IMR-90 (cell line): ENCODE measurements at regions not wholly inside any gene's neighbourhood (a gene's known extent, or its start where the extent isn't known, plus 50 kb on each side); places are given as distances from the start of the nearest gene placed in this dataset.

Experiments
- ATAC-seq: fragments of 200-7000 bp; cut with Tn5 transposase; 2 replicates; pipeline ENCODE4 v1.9.1; 2020; ENCODE audit warnings: low read depth, mild to moderate bottlenecking, moderate library complexity
- BruUV-seq: library from RNA; stranded (reverse); fragments of 400-500 nt; replicated peaks from 2 replicates; lab custom pipeline; 2021; lab: Mats Ljungman, UMichigan
- CTCF ChIA-PET: fragments of 300-600 bp; formaldehyde crosslinking; extraction: SDS; loops from one replicate; lab custom pipeline; 2021; ENCODE audit warnings: antibody characterized with exemption; lab: Yijun Ruan, JAX
- POLR2A ChIA-PET: fragments of 300-600 bp; sonication (Branson Sonifier 250); formaldehyde crosslinking; loops from one replicate; lab custom pipeline; 2022; ENCODE audit warnings: antibody characterized with exemption; ENCODE audit not compliant: unreplicated experiment; lab: Charles Lee
- DNase-seq: peaks from one replicate; pipeline ENCODE4 v3.0.0; 2013
- H2AFZ ChIP-seq: replicated peaks from 2 replicates; pipeline ENCODE3; 2013; ENCODE audit warnings: low read length, mild to moderate bottlenecking; ENCODE audit not compliant: poor library complexity
- H2AK5ac ChIP-seq: 2 replicates; pipeline ENCODE4 v1.6.1; 2013; ENCODE audit warnings: low read depth, low read length, inconsistent platforms
- H2AK9ac ChIP-seq: replicated peaks from 2 replicates; pipeline ENCODE3; 2013; ENCODE audit warnings: mild to moderate bottlenecking, low read depth, low read length, moderate library complexity; ENCODE audit not compliant: poor library complexity
- H2BK120ac ChIP-seq: 2 replicates; pipeline ENCODE4 v1.6.1; 2013; ENCODE audit warnings: low read depth, low read length, inconsistent platforms
- H2BK15ac ChIP-seq: 3 replicates; pipeline ENCODE4 v1.6.1; 2013; ENCODE audit warnings: low read depth, low read length, inconsistent platforms
- H2BK20ac ChIP-seq: 2 replicates; pipeline ENCODE4 v1.6.1; 2013; ENCODE audit warnings: low read depth, mild to moderate bottlenecking, inconsistent platforms, low read length, moderate library complexity
- H2BK5ac ChIP-seq: 2 replicates; pipeline ENCODE4 v1.6.1; 2013; ENCODE audit warnings: mild to moderate bottlenecking, low read depth, low read length, inconsistent platforms; ENCODE audit not compliant: poor library complexity, severe bottlenecking
- H3K14ac ChIP-seq: replicated peaks from 2 replicates; pipeline ENCODE4 v1.6.1; 2013; ENCODE audit warnings: low read depth, low read length, inconsistent platforms
- H3K18ac ChIP-seq: 2 replicates; pipeline ENCODE4 v1.6.1; 2013; ENCODE audit warnings: low read depth, low read length, control low read depth
- H3K23ac ChIP-seq: 2 replicates; pipeline ENCODE4 v1.6.1; 2013; ENCODE audit warnings: low read depth, low read length, inconsistent platforms
- H3K27ac ChIP-seq: 2 replicates; pipeline ENCODE4 v1.5.1; 2013; ENCODE audit warnings: mild to moderate bottlenecking, control low read depth, low read length; ENCODE audit not compliant: insufficient read depth
- H3K27me3 ChIP-seq: 2 replicates; pipeline ENCODE4 v1.6.1; 2013; ENCODE audit warnings: low read length; ENCODE audit not compliant: control insufficient read depth, insufficient read depth
- H3K36me3 ChIP-seq: 2 replicates; pipeline ENCODE4 v1.6.1; 2013; ENCODE audit warnings: low read length, mixed read lengths; ENCODE audit not compliant: control insufficient read depth, insufficient read depth
- H3K4ac ChIP-seq: 2 replicates; pipeline ENCODE4 v1.6.1; 2013; ENCODE audit warnings: low read depth, low read length, inconsistent platforms
- H3K4me1 ChIP-seq: 2 replicates; pipeline ENCODE4 v1.6.1; 2013; ENCODE audit warnings: low read length, mixed read lengths; ENCODE audit not compliant: control insufficient read depth, insufficient read depth
- H3K4me2 ChIP-seq: 2 replicates; pipeline ENCODE4 v1.6.1; 2013; ENCODE audit warnings: low read depth, mild to moderate bottlenecking, control low read depth, low read length, moderate library complexity
- H3K4me3 ChIP-seq: 2 replicates; pipeline ENCODE4 v1.5.1; 2013; ENCODE audit warnings: low read depth, mild to moderate bottlenecking, control low read depth, low read length, moderate library complexity; ENCODE audit not compliant: insufficient read depth
- H3K56ac ChIP-seq: 2 replicates; pipeline ENCODE4 v1.6.1; 2013; ENCODE audit warnings: low read length, inconsistent platforms; ENCODE audit not compliant: insufficient read depth; ENCODE audit errors: extremely low read depth
- H3K79me1 ChIP-seq, 2 experiments: 2 replicates each; pipeline ENCODE4 v1.6.1; 2013; ENCODE audit warnings: low read length in 2 of 2, inconsistent platforms in 1 of 2, low read depth in 1 of 2
- H3K9ac ChIP-seq: 2 replicates; pipeline ENCODE4 v1.6.1; 2013; ENCODE audit warnings: low read depth, low read length, control low read depth
- H3K9me1 ChIP-seq: 2 replicates; pipeline ENCODE4 v1.6.1; 2013; ENCODE audit warnings: low read length, inconsistent platforms; ENCODE audit not compliant: insufficient read depth
- H3K9me3 ChIP-seq: 2 replicates; pipeline ENCODE4 v1.6.1; 2013; ENCODE audit warnings: low read length; ENCODE audit not compliant: control insufficient read depth, insufficient read depth
- H4K20me1 ChIP-seq: 2 replicates; pipeline ENCODE4 v1.6.1; 2013; ENCODE audit warnings: low read length, inconsistent platforms; ENCODE audit not compliant: insufficient read depth
- H4K5ac ChIP-seq: 2 replicates; pipeline ENCODE4 v1.6.1; 2013; ENCODE audit warnings: mild to moderate bottlenecking, low read depth, low read length, control low read depth
- H4K8ac ChIP-seq, 2 experiments: 2 replicates each; pipeline ENCODE4 v1.6.1; 2013; ENCODE audit warnings: low read depth in 2 of 2, low read length in 2 of 2, control low read depth in 1 of 2, inconsistent platforms in 1 of 2
- H4K91ac ChIP-seq: 2 replicates; pipeline ENCODE4 v1.6.1; 2013; ENCODE audit warnings: low read depth, low read length, inconsistent platforms; ENCODE audit not compliant: insufficient read depth
- CHD1 ChIP-seq: IDR thresholded peaks from 2 replicates; pipeline ENCODE4 v1.6.1; 2012; ENCODE audit warnings: low read depth, low read length, improper control_type of control experiment
- MAFK ChIP-seq: IDR thresholded peaks from 2 replicates; pipeline ENCODE4 v1.6.1; 2012; ENCODE audit warnings: low read depth, low read length, improper control_type of control experiment
- NFE2L2 ChIP-seq: fragments of 150-350 bp; IDR thresholded peaks from 2 replicates; pipeline ENCODE4 v1.6.1; 2016; ENCODE audit warnings: low read depth, mild to moderate bottlenecking, low read length
- RFX5 ChIP-seq: IDR thresholded peaks from 2 replicates; pipeline ENCODE4 v1.8.0; 2012; ENCODE audit warnings: low read depth, mild to moderate bottlenecking, low read length, moderate library complexity
- WGBS, 2 experiments: methylation state at CpG; one replicate each; pipeline versions ENCODE4 v1.1.5 to v1.1.7; 2013; ENCODE audit warnings: missing lambda C conversion rate in 2 of 2; ENCODE audit not compliant: insufficient read length in 1 of 2; ENCODE audit errors: extremely low coverage in 2 of 2; 5-methylcytosine and 5-hydroxymethylcytosine counted together
- dilution Hi-C: fragments of 300-500 bp; cut with HindIII; formaldehyde crosslinking; loops from one replicate; pipeline ENCODE4 v1.14.3; 2018; ENCODE audit warnings: low sequenced_read_pairs; ENCODE audit not compliant: unreplicated experiment
- in situ Hi-C: fragments of 300-500 bp; cut with MboI; formaldehyde crosslinking; loops from 3 replicates; pipeline ENCODE4 v1.14.3; 2019; ENCODE audit warnings: low sequenced_read_pairs, inconsistent platforms, mixed read lengths
- intact Hi-C: fragments of 100-400 bp; cut with micrococcal nuclease; formaldehyde crosslinking; loops from 2 replicates; pipeline ENCODE4 v1.10.0; 2022

DNA sequence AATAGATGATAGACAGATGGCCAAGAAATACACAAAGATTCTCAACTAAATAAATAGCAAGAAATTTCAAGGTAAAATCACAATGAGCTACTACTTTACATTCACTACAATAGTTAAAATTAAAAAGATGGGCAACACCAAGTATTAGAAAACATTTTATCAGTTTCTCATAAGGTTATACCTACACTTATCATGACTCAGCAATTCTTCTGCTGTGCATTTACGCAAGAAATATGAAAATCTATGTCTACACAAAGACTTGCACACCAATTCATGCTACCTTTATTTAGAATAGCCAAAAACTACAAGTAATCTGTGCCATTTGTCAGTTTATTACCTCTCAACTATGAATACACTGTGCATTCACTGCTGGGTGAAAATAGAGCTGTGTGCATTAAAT is 937.4 kb upstream of the NRXN1 start:
- Histone ChIP-seq H3K9ac (no peak overlapping the region), H3K27ac (no peak overlapping the region), H2AK9ac (no peak overlapping the region), H3K56ac (no peak overlapping the region), H3K4me2 (no peak overlapping the region), H3K23ac (no peak overlapping the region), H3K27me3 (no peaks in the 10 kb centered on the region), H4K91ac (no peak overlapping the region), H4K8ac (no peak overlapping the region), H3K36me3 (no peaks in the 10 kb centered on the region), H3K9me1 (no peaks in the 10 kb centered on the region), H3K4me1 (no peaks in the 10 kb centered on the region), H3K79me1 (no peaks in the 10 kb centered on the region), H2BK15ac (no peak overlapping the region), H3K9me3 (no peaks in the 10 kb centered on the region), H2AFZ (no peak overlapping the region), H4K5ac (no peak overlapping the region), H3K4ac (no peak overlapping the region), H3K14ac (no peak overlapping the region), H4K20me1 (no peaks in the 10 kb centered on the region), H3K18ac (no peak overlapping the region), H3K4me3 (no peak overlapping the region), H2BK120ac (no peak overlapping the region), H2BK5ac (no peak overlapping the region), H2AK5ac (no peak overlapping the region), H2BK20ac (no peak overlapping the region)
- CTCF ChIA-PET: no interaction called here
- intact Hi-C loops: no loop called here
- TF ChIP-seq MAFK: peak; percentile 98
- no peak for TF ChIP-seq CHD1
- TF ChIP-seq RFX5: no peak
- TF ChIP-seq NFE2L2: peak; percentile 96
- POLR2A ChIA-PET: no interaction called here
- WGBS, 2 experiments: 0% methylated on average over 1 of the region's 1 CpG; no CpG with 5 or more reads in 1 of the 2 experiments
- no peak for DNase-seq
- no TSS peak for BruUV-seq
- in situ Hi-C loops: no loop called here
- dilution Hi-C loops: no loop called here
- ATAC-seq: no peak
